PFSK-1 (cell line): ENCODE measurements at regions not wholly inside any gene's neighbourhood (a gene's known extent, or its start where the extent isn't known, plus 50 kb on each side); places are given as distances from the start of the nearest gene placed in this dataset.

Source experiments
- FOXP2 ChIP-seq: optimal IDR thresholded peaks from 2 replicates; pipeline ENCODE3; 2011; ENCODE audit warnings: borderline replicate concordance, control low read depth, inconsistent platforms; ENCODE audit not compliant: insufficient read depth; ENCODE audit errors: extremely low read length, extremely low read depth
- POLR2AphosphoS5 ChIP-seq: IDR thresholded peaks from 2 replicates; pipeline ENCODE4 v1.6.1; 2012; ENCODE audit warnings: low read depth, mild to moderate bottlenecking, control low read depth, low read length, moderate library complexity
- SIN3A ChIP-seq: IDR thresholded peaks from 2 replicates; pipeline ENCODE4 v1.6.1; 2012; ENCODE audit warnings: mild to moderate bottlenecking, low read length, moderate library complexity, borderline replicate concordance; ENCODE audit not compliant: insufficient read depth
- TAF1 ChIP-seq: IDR thresholded peaks from 2 replicates; pipeline ENCODE4 v1.6.1; 2012; ENCODE audit warnings: low read length, control low read depth, borderline replicate concordance; ENCODE audit not compliant: insufficient read depth
- TF ChIP-seq, protein P1 (sequence below), 2 experiments: IDR thresholded peaks; 2 replicates each; pipeline versions ENCODE4 v1.6.1 to v1.8.0; 2011 to 2012; ENCODE audit warnings: low read depth in 2 of 2, low read length in 2 of 2, control low read depth in 1 of 2, inconsistent platforms in 1 of 2, mild to moderate bottlenecking in 1 of 2, moderate library complexity in 1 of 2; ENCODE audit not compliant: insufficient read depth in 1 of 2

DNA sequence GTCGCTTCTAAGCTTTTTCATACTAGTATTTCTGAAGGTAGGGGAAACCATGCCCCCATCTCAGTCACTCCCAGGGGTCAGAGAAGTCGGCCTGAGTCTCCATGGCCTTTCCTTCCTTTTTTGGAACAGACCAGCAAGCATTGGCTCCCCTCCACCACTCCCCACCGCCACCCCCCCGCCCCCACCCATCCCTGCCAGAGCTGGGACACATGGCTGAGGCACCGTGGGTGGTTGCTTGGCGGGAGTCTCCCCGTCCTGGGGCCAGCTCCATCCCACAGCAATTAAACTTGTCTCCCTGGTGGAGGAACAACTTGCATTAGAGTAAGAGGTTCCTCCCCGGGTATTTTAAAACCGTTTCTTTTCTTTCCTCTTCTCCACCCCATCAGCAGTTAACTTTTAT is 100.8 kb upstream of the TFPI start:
- TF ChIP-seq POLR2AphosphoS5: no peak
- no peak for TF ChIP-seq SIN3A
- TF ChIP-seq, protein P1, sequence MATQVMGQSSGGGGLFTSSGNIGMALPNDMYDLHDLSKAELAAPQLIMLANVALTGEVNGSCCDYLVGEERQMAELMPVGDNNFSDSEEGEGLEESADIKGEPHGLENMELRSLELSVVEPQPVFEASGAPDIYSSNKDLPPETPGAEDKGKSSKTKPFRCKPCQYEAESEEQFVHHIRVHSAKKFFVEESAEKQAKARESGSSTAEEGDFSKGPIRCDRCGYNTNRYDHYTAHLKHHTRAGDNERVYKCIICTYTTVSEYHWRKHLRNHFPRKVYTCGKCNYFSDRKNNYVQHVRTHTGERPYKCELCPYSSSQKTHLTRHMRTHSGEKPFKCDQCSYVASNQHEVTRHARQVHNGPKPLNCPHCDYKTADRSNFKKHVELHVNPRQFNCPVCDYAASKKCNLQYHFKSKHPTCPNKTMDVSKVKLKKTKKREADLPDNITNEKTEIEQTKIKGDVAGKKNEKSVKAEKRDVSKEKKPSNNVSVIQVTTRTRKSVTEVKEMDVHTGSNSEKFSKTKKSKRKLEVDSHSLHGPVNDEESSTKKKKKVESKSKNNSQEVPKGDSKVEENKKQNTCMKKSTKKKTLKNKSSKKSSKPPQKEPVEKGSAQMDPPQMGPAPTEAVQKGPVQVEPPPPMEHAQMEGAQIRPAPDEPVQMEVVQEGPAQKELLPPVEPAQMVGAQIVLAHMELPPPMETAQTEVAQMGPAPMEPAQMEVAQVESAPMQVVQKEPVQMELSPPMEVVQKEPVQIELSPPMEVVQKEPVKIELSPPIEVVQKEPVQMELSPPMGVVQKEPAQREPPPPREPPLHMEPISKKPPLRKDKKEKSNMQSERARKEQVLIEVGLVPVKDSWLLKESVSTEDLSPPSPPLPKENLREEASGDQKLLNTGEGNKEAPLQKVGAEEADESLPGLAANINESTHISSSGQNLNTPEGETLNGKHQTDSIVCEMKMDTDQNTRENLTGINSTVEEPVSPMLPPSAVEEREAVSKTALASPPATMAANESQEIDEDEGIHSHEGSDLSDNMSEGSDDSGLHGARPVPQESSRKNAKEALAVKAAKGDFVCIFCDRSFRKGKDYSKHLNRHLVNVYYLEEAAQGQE (IDR thresholded peaks at IDR 0.05; ENCODE audit: insufficient read depth in 1 of 2, low read depth in 2 of 2, low read length in 2 of 2): no peak
- no peak for TF ChIP-seq FOXP2
- no peak for TF ChIP-seq TAF1

DNA sequence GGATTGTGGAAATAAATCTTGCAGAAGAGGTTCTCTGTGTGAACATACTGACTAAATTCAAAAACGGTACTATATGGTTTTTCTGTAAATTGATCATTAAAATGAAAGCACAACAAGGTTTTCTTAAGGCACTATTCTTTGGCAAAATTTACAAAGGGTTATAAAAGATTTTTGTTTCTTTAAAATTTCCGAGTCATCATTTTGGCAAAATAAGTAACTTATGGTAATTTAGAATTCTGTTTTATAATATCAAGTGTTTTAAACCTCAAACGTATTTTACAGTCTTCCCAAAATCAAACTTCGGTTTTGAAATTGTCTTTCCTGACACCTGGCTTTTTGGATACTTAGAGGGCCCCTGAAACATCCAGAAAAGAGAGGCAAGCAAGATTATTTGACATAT is 101.9 kb upstream of the TFPI start:
- TF ChIP-seq FOXP2 (no peak), POLR2AphosphoS5 (no peak), SIN3A (no peak), TAF1 (no peak)
- TF ChIP-seq, protein P1 (IDR thresholded peaks at IDR 0.05; ENCODE audit: insufficient read depth in 1 of 2, low read depth in 2 of 2, low read length in 2 of 2): no peak

DNA sequence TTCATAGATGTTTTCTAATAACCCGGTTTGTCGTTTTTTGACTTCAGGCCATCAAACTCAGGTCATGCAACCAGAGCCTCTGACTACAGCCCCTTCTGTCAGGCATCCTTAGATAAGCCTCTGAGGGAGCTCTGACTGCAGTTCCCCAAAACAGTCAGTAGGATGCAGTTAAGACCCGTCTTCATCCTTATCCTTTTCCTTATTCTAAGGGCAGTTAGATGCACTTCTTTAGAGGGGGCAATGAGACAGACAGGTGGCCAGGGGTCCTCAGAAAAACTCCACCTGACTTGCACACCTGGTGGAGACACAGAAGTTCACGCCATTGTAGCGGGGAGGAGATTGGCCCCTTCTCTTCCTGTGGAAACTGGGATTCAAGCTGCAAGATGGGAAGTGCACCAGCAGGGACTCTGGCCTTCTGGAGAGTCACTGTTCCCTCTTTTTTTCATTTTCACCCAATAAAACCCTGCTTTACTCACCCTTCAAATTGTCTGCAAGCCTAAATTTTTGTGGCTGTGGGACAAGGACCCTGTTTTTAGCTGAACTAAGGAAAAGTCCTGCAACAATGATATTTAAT is 104.8 kb upstream of the TFPI start:
- TF ChIP-seq FOXP2 (no peak), SIN3A (no peak), POLR2AphosphoS5 (no peak), TAF1 (no peak)
- TF ChIP-seq, protein P1 (IDR thresholded peaks at IDR 0.05; ENCODE audit: insufficient read depth in 1 of 2, low read depth in 2 of 2, low read length in 2 of 2): no peak

DNA sequence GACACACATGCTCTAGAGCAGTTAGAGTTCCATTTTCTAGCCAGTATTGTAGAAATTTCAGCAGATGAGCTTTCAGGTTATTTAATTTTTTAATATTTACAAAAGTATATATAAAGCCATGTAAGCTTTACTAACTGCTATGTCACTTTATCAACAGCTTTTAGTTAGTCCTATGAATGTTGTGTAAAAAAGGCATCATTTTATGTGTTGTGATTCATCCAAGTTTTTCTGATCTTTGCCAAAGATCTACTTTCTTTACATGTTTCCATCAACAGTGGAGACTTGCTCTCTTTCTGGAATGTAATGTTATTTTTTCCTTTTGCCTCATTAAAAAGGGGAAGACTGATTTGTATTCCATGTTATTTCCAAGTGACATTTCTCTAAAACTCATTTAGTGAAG is 125.2 kb upstream of the TFPI start:
- TF ChIP-seq FOXP2: no peak

DNA sequence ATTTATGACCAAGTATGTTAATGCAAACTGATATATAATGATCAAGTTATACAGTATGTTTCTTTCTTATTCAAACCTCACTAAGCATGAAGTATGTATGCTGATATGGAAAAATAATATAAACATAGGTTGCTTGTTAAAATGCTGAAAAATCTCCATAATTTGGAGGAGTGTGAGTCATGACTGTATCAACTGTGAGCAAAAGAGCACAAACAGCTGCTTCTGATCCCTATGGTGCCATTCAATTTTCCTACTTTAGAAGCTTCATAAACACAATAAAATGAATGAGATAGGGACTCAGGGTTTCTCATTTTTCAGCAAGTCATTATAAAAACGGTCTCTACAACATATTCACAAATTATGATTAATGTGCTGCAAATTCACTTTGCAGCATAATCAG is 129.9 kb upstream of the TFPI start:
- no peak for TF ChIP-seq POLR2AphosphoS5
- TF ChIP-seq, protein P1 (IDR thresholded peaks at IDR 0.05; ENCODE audit: insufficient read depth in 1 of 2, low read depth in 2 of 2, low read length in 2 of 2): no peak
- no peak for TF ChIP-seq SIN3A
- TF ChIP-seq TAF1: no peak
- TF ChIP-seq FOXP2: no peak
